A673 (cell line): ENCODE measurements at regions not wholly inside any gene's neighbourhood (a gene's known extent, or its start where the extent isn't known, plus 50 kb on each side); places are given as distances from the start of the nearest gene placed in this dataset.

Experiments
- EZH2 ChIP-seq: fragments of 200-600 bp; sonication (generic); IDR thresholded peaks from 2 replicates; pipeline ENCODE4 v1.6.1; 2017; ENCODE audit warnings: borderline replicate concordance, low read depth, mild to moderate bottlenecking, mixed read lengths, antibody characterized with exemption, low read length; ENCODE audit not compliant: poor library complexity, severe bottlenecking
- TF ChIP-seq, protein P1 (sequence below): fragments of 300-800, 200-600 bp; sonication (generic); conservative IDR thresholded peaks from 2 replicates; pipeline ENCODE4 v1.5.1; 2017; ENCODE audit warnings: low read depth, mild to moderate bottlenecking, antibody characterized with exemption, low read length, moderate library complexity, mixed read lengths

DNA sequence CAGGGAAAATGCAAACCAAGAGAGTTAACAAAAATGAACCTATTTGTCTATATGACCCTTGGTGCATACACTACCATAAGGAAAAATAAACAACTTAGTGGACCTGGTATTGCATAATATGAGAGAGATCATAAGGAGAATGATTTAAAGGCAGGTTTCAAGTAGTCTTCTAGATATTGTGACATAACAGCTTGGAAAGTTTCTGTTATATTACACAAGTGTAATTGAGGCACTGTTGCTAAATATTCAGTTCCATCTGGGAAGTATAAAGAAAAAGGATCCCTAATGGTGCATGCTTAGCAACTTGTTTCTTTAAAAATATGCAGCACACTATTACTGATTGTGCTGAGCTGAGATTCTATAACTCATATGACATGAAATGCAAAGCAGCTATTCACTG is 252.2 kb upstream of the SPHKAP start:
- TF ChIP-seq, protein P1, sequence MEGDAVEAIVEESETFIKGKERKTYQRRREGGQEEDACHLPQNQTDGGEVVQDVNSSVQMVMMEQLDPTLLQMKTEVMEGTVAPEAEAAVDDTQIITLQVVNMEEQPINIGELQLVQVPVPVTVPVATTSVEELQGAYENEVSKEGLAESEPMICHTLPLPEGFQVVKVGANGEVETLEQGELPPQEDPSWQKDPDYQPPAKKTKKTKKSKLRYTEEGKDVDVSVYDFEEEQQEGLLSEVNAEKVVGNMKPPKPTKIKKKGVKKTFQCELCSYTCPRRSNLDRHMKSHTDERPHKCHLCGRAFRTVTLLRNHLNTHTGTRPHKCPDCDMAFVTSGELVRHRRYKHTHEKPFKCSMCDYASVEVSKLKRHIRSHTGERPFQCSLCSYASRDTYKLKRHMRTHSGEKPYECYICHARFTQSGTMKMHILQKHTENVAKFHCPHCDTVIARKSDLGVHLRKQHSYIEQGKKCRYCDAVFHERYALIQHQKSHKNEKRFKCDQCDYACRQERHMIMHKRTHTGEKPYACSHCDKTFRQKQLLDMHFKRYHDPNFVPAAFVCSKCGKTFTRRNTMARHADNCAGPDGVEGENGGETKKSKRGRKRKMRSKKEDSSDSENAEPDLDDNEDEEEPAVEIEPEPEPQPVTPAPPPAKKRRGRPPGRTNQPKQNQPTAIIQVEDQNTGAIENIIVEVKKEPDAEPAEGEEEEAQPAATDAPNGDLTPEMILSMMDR, result no peak
- no peak for TF ChIP-seq EZH2
